GM12875 (cell line): ENCODE measurements at regions not wholly inside any gene's neighbourhood (a gene's known extent, or its start where the extent isn't known, plus 50 kb on each side); places are given as distances from the start of the nearest gene placed in this dataset.

Experiments
- H3K4me3 ChIP-seq: one replicate; pipeline ENCODE4 v1.5.1; 2011; ENCODE audit warnings: low read depth, low read length, control low read depth
- TF ChIP-seq, protein P1 (sequence below): IDR thresholded peaks from 2 replicates; pipeline ENCODE4 v1.5.1; 2011; ENCODE audit warnings: low read depth, mild to moderate bottlenecking, control low read depth, inconsistent platforms, low read length, moderate library complexity, borderline replicate concordance; ENCODE audit not compliant: insufficient read depth

DNA sequence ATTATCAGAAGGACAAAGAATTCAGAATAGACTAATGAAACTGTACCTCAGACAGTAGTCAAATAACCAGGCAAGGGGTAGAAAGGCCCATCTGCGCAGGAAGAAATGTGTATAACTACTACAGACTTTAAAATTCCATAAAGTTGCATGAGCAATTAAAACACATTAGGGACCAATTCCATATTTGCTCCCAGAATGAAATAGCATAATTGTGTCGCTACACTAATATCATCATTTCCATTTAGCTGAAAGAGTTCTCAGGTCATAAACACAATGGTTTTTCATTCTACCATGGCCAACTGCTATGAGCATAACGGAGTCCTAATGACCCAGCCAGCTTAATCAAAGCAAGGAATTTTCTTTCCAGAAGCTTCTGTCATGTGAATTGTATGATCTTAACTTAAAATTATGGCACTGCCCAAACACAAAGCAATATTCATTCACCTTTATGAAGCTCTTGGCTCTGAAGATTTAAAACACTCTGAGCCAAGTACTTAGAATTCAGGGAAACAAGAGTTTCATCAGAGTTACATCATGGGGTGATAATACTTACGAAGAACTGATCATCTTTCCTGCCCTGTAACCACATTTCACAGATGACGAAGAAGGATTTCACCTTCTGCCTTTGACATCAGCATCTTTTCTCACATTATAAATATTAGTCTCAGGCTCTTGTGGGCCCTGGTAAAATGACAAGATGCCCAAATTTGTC lies 98.1 kb upstream of the DOCK1 start:
- no peak overlapping the region for H3K4me3 ChIP-seq

DNA sequence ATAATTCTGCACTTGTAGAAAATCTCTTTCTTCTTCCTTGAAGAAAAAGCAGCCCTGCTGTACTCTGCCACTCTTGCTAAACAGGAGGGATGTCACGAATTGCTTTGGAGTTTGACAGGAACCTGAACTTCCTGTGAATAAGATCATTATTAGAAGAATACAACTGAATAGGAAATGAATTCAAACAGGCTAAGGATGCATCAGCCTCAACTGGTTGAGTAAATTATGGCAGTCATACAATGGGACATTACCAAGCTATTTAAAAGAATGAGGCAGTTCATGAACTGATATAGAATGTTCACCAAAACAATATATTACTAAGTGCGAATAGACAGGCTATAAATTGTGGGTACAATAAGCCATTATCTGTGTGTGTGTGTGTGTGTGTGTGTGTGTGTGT lies 97.1 kb upstream of the DOCK1 start:
- H3K4me3 ChIP-seq, result no peak overlapping the region
- TF ChIP-seq, protein P1, sequence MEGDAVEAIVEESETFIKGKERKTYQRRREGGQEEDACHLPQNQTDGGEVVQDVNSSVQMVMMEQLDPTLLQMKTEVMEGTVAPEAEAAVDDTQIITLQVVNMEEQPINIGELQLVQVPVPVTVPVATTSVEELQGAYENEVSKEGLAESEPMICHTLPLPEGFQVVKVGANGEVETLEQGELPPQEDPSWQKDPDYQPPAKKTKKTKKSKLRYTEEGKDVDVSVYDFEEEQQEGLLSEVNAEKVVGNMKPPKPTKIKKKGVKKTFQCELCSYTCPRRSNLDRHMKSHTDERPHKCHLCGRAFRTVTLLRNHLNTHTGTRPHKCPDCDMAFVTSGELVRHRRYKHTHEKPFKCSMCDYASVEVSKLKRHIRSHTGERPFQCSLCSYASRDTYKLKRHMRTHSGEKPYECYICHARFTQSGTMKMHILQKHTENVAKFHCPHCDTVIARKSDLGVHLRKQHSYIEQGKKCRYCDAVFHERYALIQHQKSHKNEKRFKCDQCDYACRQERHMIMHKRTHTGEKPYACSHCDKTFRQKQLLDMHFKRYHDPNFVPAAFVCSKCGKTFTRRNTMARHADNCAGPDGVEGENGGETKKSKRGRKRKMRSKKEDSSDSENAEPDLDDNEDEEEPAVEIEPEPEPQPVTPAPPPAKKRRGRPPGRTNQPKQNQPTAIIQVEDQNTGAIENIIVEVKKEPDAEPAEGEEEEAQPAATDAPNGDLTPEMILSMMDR, result no peak

More for the DNA sequence above, 98.1 kb upstream of the DOCK1 start:
- TF ChIP-seq, protein P1, result no peak

DNA sequence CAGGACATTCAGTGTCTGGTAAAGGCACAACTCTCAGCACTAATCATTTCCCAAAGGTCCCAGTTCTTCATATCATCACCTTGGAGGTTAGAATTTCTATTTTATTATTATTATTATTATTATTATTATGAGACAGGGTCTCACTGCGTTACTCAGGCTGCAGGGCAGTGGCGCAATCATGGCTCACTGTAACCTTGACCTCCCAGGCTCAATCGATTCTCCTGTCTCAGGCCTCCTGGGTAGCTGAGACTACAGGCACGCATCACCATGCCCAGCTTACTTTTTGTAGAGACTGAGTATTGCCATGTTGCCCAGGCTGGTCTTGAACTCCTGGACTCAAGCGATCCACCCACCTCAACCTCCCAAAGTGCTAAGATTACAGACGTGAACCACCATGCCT lies 91.8 kb upstream of the DOCK1 start:
- TF ChIP-seq, protein P1, result no peak
- H3K4me3 ChIP-seq, result no peak overlapping the region

DNA sequence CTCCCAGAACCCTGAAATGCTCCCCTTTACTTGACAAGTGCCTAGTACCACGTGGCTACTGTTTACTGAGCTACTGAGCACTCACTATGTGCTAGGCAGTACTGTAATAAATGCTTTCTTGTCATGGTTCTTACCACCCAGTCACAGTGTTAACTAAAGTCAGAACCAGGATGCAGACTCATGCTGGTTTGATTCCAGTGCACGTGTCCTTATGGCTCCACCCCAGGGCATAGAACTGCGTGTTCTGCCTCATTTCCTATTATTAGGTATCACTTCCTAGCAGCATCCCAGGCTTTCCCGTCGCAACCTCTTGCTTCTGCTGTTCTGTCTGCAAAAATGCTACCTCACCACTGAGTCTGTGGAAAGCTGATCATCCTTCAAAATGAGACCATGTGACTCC lies 71.7 kb upstream of the DOCK1 start:
- TF ChIP-seq, protein P1, result no peak
- H3K4me3 ChIP-seq, result no peak overlapping the region

- H3K4me3 ChIP-seq, result no peak overlapping the region
- TF ChIP-seq, protein P1, result no peak
Measured at GRCh38 chr10:126836009-126836408, 69.2 kb upstream of the DOCK1 start.

DNA sequence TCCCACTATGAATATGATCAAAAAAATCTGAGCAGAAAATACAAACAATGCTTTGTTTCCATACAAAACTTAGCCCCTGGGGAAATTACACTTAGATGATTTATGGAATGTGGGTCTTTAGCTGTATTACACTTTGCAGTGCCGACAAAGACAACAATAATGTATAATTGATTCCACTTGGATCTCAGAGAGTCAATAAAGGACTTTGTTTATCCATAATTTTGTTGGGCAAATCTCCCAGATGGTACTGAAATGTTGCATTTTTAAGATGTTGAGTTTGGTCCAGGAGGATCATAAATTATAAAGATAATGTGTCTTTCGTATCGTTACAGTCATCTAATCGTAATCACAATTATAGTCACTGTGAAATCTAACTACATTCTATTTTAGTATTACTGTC lies 66.9 kb upstream of the DOCK1 start:
- H3K4me3 ChIP-seq, result no peak overlapping the region
- TF ChIP-seq, protein P1, result no peak

DNA sequence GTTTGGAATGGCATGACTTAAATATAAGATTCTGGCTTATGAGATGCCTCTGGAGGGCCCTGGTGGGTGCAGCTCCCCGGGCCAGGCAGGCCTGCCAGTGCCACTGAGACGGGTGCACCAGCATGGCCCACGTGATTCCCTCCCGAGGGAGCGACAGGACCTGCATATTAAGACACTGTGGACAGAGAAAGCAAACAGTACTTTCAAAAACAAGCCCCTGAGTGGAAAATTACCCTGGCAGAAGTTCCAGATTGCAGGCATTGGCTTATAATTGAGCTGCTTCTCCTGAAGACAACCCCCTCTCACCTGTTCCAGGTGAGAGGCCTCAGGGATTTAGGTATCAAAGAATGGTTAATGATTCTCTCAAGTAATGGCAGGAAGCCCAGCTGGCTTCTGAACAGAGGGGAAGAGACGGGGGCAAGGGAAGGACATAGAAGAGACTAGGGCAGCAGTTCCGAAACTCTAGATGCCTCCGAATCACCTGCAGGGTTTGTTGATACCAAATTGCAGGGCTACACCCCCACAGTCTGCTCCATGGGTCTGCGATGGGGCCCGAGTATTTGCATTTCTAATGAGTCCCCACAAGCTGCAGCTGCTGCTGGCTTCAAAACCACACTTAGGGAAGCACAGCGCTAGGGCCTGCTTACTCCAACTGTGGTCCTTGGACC lies 66.0 kb upstream of the DOCK1 start:
- TF ChIP-seq, protein P1, result no peak
- no peak overlapping the region for H3K4me3 ChIP-seq
